ENCODE measurements at regions not wholly inside any gene's neighbourhood (a gene's known extent, or its start where the extent isn't known, plus 50 kb on each side); places are given as distances from the start of the nearest gene placed in this dataset.

DNA sequence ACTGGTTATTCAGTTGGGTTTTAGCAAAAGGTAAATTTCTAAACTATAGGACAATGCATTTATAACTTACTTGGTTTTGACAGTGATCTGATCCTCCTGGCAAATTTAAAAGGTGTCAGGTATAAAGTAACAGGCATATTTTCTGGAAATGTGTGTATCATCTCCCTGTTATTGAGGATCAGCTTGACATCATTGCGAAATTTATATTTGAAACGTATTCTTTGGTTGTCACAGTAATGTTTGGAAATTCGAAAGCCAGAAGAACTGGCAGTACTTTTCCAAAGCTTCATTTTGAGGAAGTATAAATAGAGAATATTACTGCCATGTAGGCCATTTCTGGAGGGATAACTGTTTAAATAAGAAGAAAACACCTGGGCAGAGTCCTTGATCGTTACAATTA is 422.2 kb upstream of the NRXN1 start:
- TF ChIP-seq, protein P1, sequence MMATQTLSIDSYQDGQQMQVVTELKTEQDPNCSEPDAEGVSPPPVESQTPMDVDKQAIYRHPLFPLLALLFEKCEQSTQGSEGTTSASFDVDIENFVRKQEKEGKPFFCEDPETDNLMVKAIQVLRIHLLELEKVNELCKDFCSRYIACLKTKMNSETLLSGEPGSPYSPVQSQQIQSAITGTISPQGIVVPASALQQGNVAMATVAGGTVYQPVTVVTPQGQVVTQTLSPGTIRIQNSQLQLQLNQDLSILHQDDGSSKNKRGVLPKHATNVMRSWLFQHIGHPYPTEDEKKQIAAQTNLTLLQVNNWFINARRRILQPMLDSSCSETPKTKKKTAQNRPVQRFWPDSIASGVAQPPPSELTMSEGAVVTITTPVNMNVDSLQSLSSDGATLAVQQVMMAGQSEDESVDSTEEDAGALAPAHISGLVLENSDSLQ (IDR thresholded peaks at IDR 0.05): no peak
- TF ChIP-seq BCL11A (IDR thresholded peaks at IDR 0.05; ENCODE audit: low read depth, low read length) (no peak), NR2F1 (conservative IDR thresholded peaks at IDR 0.05) (no peak), IKZF1 (conservative IDR thresholded peaks at IDR 0.05) (no peak), MXI1 (IDR thresholded peaks at IDR 0.05; ENCODE audit: low read depth, low read length) (no peak), TCF12 (IDR thresholded peaks at IDR 0.05; ENCODE audit: low read depth, low read length) (no peak), SUPT20H (IDR thresholded peaks at IDR 0.05; ENCODE audit: borderline replicate concordance, control insufficient read depth, low read depth, low read length) (no peak), TCF7 (IDR thresholded peaks at IDR 0.05; ENCODE audit: borderline replicate concordance) (no peak)
- TF ChIP-seq, protein P2, sequence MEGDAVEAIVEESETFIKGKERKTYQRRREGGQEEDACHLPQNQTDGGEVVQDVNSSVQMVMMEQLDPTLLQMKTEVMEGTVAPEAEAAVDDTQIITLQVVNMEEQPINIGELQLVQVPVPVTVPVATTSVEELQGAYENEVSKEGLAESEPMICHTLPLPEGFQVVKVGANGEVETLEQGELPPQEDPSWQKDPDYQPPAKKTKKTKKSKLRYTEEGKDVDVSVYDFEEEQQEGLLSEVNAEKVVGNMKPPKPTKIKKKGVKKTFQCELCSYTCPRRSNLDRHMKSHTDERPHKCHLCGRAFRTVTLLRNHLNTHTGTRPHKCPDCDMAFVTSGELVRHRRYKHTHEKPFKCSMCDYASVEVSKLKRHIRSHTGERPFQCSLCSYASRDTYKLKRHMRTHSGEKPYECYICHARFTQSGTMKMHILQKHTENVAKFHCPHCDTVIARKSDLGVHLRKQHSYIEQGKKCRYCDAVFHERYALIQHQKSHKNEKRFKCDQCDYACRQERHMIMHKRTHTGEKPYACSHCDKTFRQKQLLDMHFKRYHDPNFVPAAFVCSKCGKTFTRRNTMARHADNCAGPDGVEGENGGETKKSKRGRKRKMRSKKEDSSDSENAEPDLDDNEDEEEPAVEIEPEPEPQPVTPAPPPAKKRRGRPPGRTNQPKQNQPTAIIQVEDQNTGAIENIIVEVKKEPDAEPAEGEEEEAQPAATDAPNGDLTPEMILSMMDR (IDR thresholded peaks at IDR 0.05 in 2 of 3, conservative IDR thresholded peaks at IDR 0.05 in 1 of 3; ENCODE audit: control insufficient read depth in 2 of 3, extremely low read depth in 1 of 3, insufficient read depth in 1 of 3, low read depth in 3 of 3, low read length in 3 of 3): no peak
- TF ChIP-seq, protein P3, sequence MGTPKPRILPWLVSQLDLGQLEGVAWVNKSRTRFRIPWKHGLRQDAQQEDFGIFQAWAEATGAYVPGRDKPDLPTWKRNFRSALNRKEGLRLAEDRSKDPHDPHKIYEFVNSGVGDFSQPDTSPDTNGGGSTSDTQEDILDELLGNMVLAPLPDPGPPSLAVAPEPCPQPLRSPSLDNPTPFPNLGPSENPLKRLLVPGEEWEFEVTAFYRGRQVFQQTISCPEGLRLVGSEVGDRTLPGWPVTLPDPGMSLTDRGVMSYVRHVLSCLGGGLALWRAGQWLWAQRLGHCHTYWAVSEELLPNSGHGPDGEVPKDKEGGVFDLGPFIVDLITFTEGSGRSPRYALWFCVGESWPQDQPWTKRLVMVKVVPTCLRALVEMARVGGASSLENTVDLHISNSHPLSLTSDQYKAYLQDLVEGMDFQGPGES (IDR thresholded peaks at IDR 0.05): no peak
